NCI-H748 (cell line): ENCODE measurements at regions not wholly inside any gene's neighbourhood (a gene's known extent, or its start where the extent isn't known, plus 50 kb on each side); places are given as distances from the start of the nearest gene placed in this dataset.

Experiments used
- DNase-seq: peaks from one replicate; lab custom pipeline; 2025; ENCODE audit not compliant: unreplicated experiment; lab: John Stamatoyannopoulos, UW

DNA sequence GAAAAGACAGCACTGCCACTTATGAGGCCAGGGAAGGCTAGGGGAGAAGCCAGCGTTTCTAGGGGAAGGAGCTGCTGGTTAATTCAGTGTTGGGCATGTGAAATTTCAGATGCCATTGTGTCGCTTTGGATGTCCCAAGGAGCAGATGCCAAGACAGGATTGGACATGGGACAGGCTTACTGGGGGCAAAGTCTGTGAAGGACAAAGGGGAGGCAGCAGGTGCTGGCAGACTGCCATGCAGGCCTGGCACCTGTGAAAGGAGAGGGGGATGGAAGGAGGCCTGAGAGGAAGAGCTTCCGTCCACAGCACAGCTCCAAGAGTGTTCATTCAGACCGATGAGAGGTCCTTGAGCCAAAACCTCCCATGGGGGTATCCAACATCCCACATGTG lies 255.5 kb upstream of the RPL38 start:
- no peak for DNase-seq

DNA sequence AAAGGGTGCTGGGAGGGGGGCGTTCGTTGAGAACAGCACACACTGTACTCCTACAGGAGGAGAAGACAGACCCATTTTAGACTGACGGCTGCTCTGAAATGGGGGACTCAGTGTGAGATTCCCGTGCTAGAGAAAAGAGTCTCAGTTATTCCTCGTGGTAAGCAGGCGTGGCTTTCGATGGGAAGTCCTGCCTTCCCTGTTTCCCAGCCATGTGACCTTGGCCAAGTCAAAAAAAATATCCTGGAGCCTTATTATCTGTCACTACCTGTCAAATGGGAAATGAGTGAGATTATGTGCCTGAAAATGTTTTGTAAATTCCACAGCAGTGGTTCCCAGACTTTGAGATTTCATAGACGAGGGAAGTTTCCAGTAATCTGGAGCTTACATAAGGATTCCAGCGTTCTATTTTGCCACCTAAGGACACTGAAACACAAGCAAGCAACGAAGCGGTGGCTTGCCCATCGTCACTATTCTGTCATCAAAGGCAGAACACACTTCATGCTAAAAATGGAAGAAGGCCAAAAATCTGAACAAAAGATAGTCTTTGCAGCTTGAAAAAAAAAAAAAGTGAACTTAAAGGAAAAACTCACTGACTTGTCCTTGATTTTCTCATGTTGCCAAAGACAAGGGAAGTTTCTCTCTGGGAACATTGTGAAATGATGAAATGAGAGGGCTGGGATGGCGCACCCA lies 253.4 kb upstream of the RPL38 start:
- no peak for DNase-seq

DNA sequence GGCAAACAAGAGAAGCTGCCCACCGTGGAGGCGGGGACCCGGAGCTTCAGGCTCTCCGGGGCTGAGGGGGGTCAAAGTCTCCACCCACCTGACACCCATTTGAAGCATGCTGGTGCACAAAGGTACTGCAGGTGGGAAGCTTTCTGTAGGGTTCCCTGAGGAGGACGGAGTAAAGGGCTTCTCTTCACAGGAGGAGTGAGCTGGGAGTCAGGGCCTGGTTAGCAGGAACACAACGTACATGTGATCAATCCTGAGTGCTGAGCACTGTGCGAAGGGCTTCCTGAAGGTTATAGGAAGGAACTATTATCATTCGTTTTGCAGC lies 252.9 kb upstream of the RPL38 start:
- no peak for DNase-seq

DNA sequence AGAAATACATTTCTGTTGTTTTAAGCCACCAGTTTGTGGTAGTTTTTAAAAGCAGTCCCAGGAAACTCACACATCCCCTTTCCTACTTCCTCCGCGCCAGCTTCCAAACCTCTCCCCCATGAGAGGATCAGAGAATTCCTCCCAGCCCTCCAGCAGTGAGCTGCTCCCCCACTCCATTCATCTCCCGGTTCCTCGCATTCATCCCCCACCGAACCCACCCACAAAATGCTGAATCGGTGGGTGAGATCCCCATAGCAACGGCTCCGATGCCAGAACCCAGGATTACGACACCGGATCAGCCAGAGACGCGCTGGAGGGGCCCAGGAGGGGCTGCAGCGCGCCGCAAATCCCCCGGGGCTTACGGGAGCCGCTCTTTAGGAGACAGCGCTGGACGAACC lies 251.4 kb upstream of the RPL38 start:
- DNase-seq: no peak

DNA sequence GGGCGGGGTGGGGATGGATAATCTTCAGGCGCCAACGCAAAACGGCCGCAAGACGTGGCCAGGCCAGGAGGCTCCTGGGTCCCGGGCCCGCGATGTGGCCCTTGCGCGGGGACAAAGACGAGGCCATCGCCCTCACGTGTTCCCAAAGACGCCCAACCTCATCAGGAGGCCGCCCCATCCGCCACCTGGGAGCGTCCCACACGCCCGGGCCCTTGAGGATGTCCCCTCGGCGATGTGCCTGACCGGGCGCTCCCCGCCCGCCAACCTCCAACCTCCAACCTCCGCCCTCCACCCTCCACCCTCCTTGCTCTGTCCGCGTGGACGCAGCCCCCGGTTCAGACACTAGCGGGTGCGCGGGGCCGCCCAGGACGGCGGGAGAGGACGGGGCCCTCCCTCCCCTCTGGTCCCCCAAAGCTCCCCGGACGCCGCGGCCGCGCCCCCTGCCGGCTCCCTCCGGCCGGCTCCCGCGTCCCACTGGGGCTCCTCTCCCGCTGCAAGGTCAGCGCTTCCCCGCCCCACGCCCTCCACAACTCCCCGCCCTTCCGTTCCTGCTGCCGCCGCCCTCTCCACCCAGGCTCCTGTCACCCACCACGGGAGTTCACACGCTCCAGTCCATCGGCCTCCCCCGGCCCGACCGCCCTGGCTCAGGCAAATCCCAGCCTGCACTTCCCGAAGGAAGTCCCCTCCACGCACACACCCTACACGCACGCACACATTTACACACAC lies 250.8 kb upstream of the RPL38 start:
- no peak for DNase-seq

DNA sequence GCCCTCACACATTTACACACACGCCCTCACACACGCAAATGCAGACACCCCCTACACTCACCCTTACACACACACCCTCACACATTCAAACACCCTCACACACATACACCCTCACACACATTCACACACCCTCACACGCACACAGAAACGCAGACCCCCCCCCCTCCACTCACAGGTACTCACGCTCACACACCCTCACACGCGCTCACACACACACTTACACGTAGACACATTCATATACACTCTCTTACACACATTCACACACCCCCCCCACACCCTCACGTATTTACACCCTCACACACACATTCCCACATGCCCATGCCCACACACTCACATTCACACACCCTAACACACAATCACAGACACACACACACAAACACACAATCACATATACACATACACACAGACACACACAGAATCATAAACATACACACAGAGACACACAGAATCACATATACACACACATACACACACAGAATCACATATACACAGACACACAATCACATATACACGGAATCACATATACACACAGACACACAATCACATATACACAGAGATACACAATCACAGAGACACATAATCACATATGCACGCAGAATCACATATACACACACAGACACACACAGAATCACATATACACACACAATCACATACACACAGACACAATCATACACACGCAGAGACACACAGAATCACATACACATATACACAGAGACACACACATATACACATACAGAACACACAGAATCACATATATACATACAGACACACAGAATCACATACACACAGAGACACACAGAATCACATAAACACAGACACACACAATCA lies 250.1 kb upstream of the RPL38 start:
- DNase-seq: no peak

DNA sequence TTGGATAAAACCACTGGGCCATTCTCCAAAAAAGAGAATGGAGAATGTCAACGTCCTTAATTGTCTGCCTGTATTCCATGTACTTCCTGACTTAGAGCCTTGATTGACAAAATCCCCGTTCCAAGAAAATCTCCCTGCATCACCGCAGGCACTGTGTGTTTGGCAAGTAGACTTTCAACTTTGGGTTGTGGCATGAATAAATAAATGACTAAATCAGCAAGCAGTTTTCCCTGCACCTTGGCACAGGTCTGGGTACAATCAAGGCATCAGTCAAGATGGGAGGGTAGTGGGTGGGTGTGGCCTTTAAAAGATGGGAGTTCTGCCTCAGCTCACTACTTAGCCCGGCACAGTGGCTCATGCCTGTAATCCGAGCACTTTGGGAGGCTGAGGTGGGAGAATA lies 248.5 kb upstream of the RPL38 start:
- no peak for DNase-seq

DNA sequence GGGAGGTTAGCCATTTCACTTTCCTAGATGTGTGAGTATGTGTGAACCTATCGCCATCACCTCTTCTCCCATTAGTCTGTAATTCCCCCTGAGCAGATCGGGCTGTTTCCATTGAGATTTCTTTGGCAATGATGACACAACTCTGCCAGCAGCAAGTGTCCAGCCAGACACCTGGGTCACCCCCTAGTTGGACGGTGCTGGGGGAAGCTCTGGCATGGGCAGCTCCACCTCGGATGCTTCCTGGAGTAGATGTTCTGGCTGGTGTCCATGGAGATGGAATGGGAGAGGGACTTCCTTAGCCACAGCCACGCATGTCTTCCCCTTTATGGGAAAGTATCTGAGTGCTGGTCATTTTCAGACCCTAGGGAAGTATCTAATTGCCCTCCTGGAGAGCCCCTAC lies 247.9 kb upstream of the RPL38 start:
- no peak for DNase-seq

DNA sequence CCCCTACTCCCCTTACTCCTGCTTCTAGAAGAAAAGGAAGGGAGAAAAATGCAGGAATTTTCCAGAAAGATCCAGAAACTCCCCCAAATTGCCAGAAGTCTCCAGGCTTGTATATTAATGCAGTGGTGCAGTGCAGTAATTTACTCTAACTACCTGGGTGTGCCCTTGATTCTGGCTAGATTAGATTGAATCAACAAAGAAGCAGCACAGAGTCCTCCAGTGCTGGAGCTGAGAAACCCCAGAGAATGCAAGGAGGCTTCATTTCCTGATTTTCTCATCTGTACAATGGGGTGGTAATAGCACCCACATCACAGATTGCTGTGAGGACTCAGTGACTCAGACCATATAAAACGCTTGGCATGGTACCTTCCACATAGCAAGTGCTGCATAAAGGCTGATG lies 247.3 kb upstream of the RPL38 start:
- peak; percentile 12 for DNase-seq

DNA sequence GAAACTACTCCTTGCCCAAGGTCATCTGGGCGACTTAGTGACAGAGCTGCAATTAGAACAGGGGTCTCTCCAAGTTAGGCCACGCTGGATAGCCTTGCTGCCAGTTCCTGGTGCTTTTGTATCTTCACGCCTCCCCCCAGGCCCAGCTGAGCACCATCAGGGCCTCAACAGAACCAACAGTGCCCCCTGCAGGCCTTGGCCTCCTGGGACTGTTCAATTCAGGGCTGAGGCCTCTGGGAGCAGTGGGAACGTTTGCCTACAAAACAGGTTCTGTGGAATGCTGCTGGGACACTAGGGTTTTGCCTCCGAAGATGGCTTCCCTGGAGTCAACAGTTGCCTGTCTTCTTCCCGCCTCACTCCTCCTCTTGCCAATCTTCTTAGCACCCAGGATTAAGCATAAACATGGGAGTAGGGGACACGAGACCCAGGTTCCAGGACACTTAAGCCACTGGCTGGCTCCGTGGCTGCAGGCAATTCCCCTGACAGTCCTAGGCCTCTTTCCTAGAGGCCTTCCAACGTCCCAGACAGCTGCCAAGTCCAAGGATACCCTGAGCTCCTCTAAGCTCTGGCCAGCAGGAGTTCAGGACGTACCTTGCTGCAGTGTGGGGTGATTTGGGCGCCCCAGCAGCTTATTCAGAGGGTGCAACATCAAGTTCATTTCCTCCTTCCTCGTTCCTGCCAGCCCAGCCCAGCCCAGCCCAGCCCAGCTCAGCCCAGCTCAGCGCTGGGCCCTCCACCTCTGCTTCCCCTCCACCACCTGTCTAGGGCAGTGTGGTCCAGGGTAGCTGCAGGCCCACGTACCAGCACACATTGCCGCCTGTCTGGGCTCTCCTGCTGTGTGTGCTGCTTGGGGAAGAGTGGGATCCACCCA lies 246.6 kb upstream of the RPL38 start:
- DNase-seq: peak; percentile 66

DNA sequence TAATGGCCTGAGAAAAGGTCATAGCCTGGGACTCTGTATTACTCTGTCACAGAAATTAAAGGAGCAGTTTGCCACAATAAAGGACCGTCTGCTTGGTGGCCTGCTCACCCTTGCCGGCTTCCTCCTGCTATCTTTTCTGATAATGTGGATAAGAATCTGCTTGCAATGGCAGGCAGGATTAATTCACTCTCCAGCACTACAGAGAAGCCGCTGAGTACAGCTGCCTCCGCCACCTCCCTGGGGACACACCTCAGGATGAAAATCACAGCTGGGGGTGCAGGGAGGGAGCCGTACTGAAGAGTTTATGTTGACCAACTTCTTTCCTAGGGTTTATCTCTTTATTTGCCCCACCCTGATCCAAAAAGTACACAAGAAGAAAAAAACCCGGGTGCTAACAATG lies 245.9 kb upstream of the RPL38 start:
- no peak for DNase-seq

DNA sequence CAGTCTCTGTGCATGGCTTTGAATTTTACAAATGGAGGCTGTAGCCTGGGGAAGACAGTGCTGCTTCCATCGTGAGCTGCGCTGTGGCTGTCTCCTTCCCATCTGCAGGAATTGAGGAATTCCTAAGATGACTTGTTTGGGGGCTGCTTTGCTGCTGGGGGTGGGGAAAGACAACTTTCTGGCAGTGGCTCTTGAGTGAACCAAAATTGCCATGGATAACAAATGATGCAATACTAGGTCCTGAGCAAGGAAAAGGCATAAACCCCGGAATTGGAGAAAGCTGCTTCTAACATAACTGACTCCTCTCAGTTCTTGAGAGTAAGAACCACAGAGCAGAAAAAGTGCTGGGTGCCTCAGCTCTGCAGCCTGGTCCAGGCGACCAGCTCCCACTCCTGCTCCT lies 245.0 kb upstream of the RPL38 start:
- DNase-seq: no peak

DNA sequence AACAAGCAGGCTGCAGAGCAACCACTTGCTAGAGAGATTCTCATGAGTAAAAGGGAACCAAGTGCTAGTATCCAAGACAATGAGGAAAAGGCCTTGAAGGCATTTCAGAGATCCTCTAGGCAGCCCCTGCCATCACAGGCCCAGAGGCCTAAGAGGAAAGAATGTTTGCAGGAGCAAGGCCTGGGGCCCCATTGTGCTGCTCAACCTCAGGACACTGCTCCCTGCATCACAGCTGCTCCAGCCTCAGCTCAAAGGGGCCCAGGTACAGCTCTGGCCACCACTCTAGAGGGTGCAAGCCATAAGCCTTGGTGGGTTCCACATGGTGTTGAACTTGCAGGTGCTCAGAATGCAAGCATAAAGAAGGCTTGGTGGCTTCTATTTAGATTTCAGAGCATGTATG lies 243.0 kb upstream of the RPL38 start:
- DNase-seq: no peak

DNA sequence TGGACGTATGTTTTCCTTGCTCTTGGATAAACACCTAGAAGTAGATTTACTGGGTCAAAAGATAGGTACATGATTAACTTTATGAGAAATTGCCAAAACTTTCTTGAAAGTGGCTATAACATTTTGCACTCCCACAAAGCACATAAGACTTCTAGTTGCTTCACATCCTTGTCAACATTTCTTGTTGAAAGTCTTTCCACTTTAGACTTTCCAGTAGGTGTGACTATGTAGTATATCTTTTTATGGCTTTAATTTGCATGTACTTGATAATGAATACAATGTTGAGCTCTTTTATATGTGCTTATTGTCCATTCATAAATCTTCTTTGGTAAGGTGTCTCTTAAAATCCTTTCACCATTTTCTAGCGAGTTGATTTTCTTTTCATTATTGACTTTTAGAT lies 241.2 kb upstream of the RPL38 start:
- DNase-seq: no peak

DNA sequence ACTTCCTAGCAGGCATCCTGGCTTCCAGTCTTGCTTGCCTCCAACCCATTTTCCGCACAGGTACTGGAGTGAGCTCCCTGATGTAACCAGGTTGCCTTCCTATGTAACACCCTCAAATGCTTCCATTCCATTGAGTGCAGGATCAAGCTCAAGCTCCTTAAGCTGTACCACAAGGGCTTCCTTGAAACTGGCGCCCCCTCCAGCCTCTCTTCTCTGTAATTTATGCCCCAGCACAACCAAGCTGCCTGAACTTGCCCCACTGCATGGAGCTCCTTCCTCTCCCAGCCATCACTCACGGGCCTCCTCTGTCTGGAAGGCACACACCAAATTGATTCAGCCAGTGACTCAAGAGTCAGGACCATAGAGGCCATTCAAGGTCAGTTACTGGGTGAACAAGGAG lies 234.8 kb upstream of the RPL38 start:
- DNase-seq: no peak

DNA sequence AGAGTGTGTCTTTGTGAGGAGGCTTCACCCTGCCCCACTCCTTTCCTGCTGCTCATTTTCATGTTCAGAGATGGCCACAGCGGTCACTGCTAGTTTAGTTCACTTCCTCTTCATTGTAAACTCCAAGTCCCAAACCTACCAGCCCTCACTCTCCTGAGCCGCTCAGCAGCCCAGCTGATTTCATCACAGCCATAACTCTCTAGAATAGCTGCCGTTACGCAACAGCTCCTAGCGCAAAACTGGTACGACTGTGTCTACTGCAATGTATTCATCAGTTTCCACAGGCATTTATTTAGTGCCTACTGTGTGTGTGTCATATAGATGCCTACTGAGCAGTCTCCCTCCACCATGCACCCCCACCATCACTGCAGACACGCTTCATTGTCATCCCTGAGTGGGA lies 233.5 kb upstream of the RPL38 start:
- no peak for DNase-seq

DNA sequence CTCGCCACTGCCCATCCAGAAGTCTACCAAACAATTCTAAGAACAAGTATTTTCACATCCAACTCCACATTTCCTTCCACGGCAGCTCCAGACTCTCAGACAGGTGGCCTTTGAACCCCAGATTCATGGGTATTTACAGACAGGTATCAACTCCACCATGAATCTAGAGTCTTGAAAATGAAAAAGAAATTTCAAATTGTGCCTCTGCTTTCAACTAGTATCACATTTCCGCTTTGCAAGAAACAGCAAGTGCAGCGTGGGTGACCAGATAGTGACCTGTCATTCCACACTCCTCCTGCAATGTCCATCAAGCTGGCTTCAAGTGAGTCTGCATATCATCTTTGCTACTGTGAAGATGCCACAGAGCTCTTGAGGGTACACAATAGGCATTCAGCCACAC lies 232.4 kb upstream of the RPL38 start:
- DNase-seq: no peak

DNA sequence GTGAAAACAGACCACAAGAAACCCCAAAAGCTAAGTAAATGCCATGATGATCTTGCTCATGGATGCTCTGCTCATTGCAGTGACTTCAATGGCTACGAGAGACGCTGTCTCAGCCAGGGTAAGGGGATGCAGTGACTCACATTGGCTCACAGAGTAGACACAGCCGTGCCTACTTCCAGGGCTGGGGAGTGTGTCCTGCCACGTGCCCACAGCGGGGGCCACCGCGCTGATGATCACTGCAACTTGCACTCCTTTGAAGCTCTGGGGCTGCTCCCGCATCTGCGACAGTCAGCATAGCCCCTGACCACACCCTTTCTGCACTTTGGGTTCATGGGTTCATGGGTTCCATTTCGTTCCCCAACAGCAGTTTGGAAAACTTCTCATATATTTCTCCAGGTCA lies 231.4 kb upstream of the RPL38 start:
- DNase-seq: no peak

DNA sequence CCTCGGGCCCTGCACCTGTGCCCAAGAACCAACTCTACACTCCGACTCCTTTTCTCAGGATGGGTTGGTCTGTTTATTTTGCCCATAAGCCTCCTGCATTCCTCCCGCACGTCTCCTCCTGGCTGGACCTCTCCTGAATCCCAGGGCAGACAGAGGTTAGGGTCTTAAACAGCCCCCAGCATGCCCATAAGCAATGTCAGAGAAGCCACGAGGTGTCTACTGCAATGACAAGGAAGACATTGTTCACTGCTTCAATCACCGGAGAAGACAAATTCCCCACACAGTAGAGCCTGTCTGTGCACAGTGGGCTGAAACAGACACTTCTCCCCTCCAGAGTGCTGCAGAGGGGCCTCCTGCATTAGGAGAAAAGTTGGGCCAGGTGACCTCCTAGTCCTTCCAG lies 230.6 kb upstream of the RPL38 start:
- no peak for DNase-seq

DNA sequence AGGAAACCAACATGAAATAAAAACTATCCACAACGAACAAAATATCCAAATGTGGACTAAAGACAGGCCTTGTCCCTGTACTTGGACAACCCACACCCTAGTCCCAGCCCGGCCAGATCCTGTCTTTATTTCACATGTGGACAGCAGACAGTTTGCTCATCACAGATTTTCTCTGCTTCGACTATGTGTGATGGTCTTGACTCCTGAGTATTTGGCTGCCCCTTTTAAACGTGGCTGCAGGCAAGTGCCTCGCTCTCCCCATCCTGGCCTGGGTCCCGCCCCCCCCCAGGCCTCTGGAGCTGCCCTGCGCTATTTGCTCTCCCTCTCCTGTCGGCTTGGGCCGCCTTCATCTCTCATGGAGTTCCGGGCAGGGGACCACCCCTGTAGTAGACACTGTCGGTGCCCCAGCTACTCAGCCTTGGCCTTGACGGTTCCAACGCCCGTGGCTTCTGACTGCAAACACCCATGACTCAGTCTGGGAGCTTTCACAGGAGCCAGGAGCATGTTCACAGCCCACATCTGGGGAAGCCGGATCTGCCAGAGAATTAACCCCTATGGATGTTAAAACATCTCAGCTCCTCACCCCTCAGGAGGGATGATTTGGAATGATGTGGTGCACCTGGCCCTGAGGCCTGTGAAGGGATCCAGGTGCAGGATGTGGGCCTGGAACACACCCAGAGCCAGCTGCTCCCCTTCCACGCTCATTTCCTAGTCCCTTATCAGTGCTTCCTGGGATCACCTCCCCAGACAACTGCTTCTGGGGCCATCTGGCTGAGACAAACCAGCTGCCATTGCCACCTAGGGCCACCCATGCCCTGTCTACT lies 229.7 kb upstream of the RPL38 start:
- DNase-seq: no peak

DNA sequence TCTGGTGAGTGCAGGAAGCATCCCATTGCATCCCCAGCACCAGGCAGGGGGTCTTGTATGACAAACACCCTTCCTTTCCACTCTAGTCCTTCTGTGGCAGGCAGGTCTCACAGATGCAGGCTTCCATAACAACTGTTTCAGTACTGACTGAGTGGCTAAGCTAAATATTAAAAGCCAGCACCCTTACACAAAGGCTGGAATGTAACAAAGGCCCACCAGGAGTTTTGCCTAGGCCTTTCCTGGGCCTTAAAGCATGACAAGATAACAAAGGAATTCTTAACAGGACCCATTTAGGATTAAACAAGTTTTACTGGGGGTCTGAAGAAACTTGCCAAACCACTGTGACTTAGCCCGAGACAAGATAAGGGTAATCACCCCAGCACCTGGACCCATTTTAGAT lies 228.9 kb upstream of the RPL38 start:
- no peak for DNase-seq
